ENCODE measurements at regions not wholly inside any gene's neighbourhood (a gene's known extent, or its start where the extent isn't known, plus 50 kb on each side); places are given as distances from the start of the nearest gene placed in this dataset.
"Not testable (repeated sequence)": the region's sequence is repeated elsewhere in the genome, so short reads cannot be mapped to it uniquely, and the experiment has no call there.

DNA sequence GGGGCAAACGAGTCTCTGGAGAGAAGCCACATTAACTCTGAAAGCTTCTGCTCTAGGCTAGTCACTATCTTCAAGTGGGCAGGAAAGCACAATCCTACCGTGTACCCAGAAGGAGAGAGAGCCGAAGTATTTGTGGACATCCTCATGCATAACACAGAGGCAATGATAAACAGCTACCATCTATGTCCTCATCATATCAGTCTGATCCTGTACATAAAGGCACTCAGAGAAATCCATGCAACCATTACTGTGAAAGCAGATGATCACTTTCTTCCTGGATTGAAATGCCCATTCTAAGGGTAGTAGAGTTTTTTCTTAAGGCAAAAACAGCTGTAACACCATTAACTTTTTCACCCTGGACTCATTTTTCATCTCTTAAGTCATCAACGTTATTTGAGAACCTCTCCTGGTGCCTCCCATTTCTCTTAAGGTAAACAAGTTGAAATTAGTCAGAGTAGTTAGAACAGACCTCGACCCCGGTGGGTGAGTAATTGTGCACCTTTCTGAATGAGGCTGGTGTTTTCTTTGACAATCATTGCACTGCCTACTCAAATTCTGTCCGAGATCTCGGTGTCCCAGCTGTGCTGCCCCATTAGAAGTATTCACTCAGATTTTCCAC lies 327.4 kb downstream of the SHQ1 start:
- Mint-ChIP-seq H3K27me3 (no peaks in the 10 kb centered on the region), H3K4me3 (no peak overlapping the region), H3K9me3 (no peaks in the 10 kb centered on the region), H3K36me3 (no peaks in the 10 kb centered on the region), H3K4me1 (peaks cover 26% of the 10 kb centered on the region), H3K27ac (no peak overlapping the region)
- no peak for DNase-seq
- CTCF ChIA-PET: interaction anchor here (0.6 to 0.9 kb wide), 2 partner anchors 26 to 322 kb away, joined by 3 read pairs; no protein-coding TSS in a partner anchor

DNA sequence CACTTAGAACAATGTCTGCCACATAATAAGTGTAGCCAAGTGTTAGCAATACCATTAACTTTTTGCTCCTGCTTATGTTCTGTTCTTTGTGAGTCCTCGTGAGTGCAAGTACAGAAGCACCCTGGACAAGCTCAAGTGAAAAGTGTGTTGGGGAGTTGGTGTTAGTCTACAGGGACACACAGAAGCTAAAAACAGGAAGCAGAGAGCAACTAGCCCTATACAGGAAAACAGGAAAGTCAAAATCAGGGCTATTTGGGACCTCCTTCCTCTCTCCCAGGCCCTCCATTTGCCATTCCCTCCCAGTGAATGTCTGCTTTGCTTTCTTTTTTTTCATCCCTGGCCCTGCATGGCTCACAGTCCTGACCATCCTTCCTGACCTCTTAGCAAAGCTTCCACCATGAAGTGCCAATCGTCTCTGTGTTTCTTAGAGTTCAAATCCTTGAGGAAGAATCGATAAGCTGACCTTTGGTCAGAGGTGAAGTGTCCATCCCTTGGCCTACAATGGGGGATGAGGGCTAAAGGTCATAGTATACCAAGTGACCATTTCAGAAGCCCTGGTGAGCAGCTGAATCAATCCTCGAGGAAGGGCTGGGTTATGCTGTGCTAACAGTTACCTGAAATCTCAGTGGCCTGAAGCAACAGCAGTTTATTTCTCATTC lies 328.2 kb downstream of the SHQ1 start:
- no peak overlapping the region for H3K27ac Mint-ChIP-seq
- H3K27me3 Mint-ChIP-seq: no peaks in the 10 kb centered on the region
- no peaks in the 10 kb centered on the region for H3K36me3 Mint-ChIP-seq
- DNase-seq: no peak
- H3K4me1 Mint-ChIP-seq: peaks cover 26% of the 10 kb centered on the region
- CTCF ChIA-PET: interaction anchor here (0.9 kb wide), 1 partner anchor 25 kb away, joined by 3 read pairs; no protein-coding TSS in a partner anchor
- H3K4me3 Mint-ChIP-seq: no peak overlapping the region
- H3K9me3 Mint-ChIP-seq: no peaks in the 10 kb centered on the region

- CTCF ChIA-PET: no interaction called here
Measured at GRCh38 chr3:72517921-72518424, 330.3 kb downstream of the SHQ1 start.

GRCh38 chr3:72517336-72517735 lies 330.9 kb downstream of the SHQ1 start:
- H3K4me1 Mint-ChIP-seq: peaks cover 12% of the 10 kb centered on the region
- no peaks in the 10 kb centered on the region for H3K9me3 Mint-ChIP-seq
- no peaks in the 10 kb centered on the region for H3K36me3 Mint-ChIP-seq
- no peak overlapping the region for H3K4me3 Mint-ChIP-seq
- DNase-seq: no peak
- no peaks in the 10 kb centered on the region for H3K27me3 Mint-ChIP-seq
- CTCF ChIA-PET: no interaction called here
- no peak overlapping the region for H3K27ac Mint-ChIP-seq

More at GRCh38 chr3:72517921-72518424, 330.3 kb downstream of the SHQ1 start:
- no peak overlapping the region for H3K27ac Mint-ChIP-seq
- no peaks in the 10 kb centered on the region for H3K9me3 Mint-ChIP-seq
- H3K4me3 Mint-ChIP-seq: no peak overlapping the region
- peaks cover 15% of the 10 kb centered on the region for H3K4me1 Mint-ChIP-seq
- no peak for DNase-seq
- no peaks in the 10 kb centered on the region for H3K27me3 Mint-ChIP-seq
- H3K36me3 Mint-ChIP-seq: no peaks in the 10 kb centered on the region

GRCh38 chr3:72516361-72516760 lies 331.9 kb downstream of the SHQ1 start:
- H3K27me3 Mint-ChIP-seq: no peaks in the 10 kb centered on the region
- no peak for DNase-seq
- no peak overlapping the region for H3K27ac Mint-ChIP-seq
- H3K36me3 Mint-ChIP-seq: no peaks in the 10 kb centered on the region
- H3K4me1 Mint-ChIP-seq: peaks cover 12% of the 10 kb centered on the region
- CTCF ChIA-PET: no interaction called here
- no peak overlapping the region for H3K4me3 Mint-ChIP-seq
- H3K9me3 Mint-ChIP-seq: no peaks in the 10 kb centered on the region

DNA sequence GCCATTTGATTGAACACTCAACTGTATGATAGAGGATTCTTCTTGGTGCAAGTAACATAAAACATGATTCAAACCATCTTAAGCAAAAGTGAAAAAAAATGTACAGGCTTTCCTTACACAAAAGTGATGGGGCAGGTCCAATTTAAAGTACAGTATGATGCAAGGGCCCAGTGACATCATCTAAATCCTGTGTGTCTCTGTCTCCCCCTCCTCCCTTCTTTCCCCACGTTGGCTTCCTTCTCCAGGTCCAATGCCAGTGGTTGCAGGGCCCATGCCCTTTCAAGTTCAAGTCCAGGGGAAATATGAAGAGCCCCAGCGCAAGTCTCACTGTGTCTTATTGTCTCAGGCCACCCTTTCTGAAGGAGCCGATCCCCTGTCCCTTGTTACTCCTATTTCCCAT lies 332.3 kb downstream of the SHQ1 start:
- no peaks in the 10 kb centered on the region for H3K36me3 Mint-ChIP-seq
- H3K9me3 Mint-ChIP-seq: no peaks in the 10 kb centered on the region
- peaks cover 9% of the 10 kb centered on the region for H3K4me1 Mint-ChIP-seq
- H3K27ac Mint-ChIP-seq: no peak overlapping the region
- CTCF ChIA-PET: no interaction called here
- no peaks in the 10 kb centered on the region for H3K27me3 Mint-ChIP-seq
- no peak for DNase-seq
- no peak overlapping the region for H3K4me3 Mint-ChIP-seq

DNA sequence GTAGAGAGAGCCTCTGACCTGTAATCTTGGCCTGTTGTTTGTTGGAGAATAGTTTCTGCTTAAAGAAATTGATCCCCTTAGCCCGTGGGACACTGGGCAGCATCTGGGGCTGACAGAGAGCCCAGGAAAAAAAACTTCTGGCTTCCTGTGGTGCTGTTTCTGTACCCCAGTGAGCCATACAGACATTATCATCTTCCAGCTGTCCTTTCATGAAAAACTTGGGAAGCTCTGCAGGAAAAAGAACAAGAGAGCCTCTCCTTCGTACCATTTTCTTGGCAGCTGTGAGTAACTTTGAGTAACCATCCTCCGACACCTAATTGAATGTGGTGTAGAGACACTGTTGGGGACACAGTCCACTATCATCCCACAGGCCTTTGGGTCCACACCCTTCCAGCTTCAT lies 333.0 kb downstream of the SHQ1 start:
- no peak overlapping the region for H3K4me3 Mint-ChIP-seq
- H3K9me3 Mint-ChIP-seq: no peaks in the 10 kb centered on the region
- DNase-seq: no peak
- no peaks in the 10 kb centered on the region for H3K27me3 Mint-ChIP-seq
- H3K4me1 Mint-ChIP-seq: peaks cover 2% of the 10 kb centered on the region
- H3K36me3 Mint-ChIP-seq: no peaks in the 10 kb centered on the region
- H3K27ac Mint-ChIP-seq: no peak overlapping the region
- CTCF ChIA-PET: no interaction called here

- H3K4me1 Mint-ChIP-seq: no peaks in the 10 kb centered on the region
- peaks cover 9% of the 10 kb centered on the region for H3K27me3 Mint-ChIP-seq
- no peak overlapping the region for H3K27ac Mint-ChIP-seq
- CTCF ChIA-PET: interaction anchor here (1.0 kb wide), 1 partner anchor 780 kb away, joined by 3 read pairs; no protein-coding TSS in a partner anchor
- DNase-seq: no peak
- H3K4me3 Mint-ChIP-seq: no peak overlapping the region
- H3K9me3 Mint-ChIP-seq: no peaks in the 10 kb centered on the region
- no peaks in the 10 kb centered on the region for H3K36me3 Mint-ChIP-seq
Measured at GRCh38 chr3:72510247-72510646, 338.0 kb downstream of the SHQ1 start.

- CTCF ChIA-PET: no interaction called here
- H3K9me3 Mint-ChIP-seq: peaks cover 2% of the 10 kb centered on the region
- H3K36me3 Mint-ChIP-seq: no peaks in the 10 kb centered on the region
- no peak for DNase-seq
- no peak overlapping the region for H3K4me3 Mint-ChIP-seq
- no peaks in the 10 kb centered on the region for H3K4me1 Mint-ChIP-seq
- H3K27ac Mint-ChIP-seq: no peak overlapping the region
- H3K27me3 Mint-ChIP-seq: peaks cover 9% of the 10 kb centered on the region
Measured at GRCh38 chr3:72505539-72506405, 342.5 kb downstream of the SHQ1 start.

DNA sequence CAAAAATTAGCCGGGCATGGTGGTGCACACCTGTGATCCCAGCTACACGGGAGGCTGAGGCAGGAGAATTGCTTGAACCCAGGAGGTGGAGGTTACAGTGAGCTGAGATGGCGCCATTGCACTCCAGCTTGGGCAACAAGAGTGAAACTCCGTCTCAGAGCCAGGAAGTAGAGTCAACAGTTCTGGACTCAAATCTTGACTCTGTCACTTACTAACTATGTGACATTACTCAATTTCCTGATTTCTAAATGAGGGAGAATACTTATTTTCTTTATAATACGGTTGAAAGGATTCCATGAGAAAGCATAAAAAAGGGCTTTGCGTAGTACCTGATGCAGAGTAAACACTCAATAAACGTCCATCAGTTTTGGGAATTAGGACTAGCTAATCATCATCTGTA lies 350.7 kb downstream of the SHQ1 start:
- DNase-seq, H3K9me3 Mint-ChIP-seq, H3K27me3 Mint-ChIP-seq, H3K4me3 Mint-ChIP-seq, CTCF ChIA-PET, H3K27ac Mint-ChIP-seq, H3K4me1 Mint-ChIP-seq, H3K36me3 Mint-ChIP-seq: not testable (repeated sequence)

- no peak for DNase-seq
- Mint-ChIP-seq H3K36me3 (peaks cover 2% of the 10 kb centered on the region), H3K9me3 (peaks cover 3% of the 10 kb centered on the region), H3K4me3 (no peak overlapping the region), H3K27ac (peak overlapping the region; percentile 5), H3K4me1 (peaks cover 4% of the 10 kb centered on the region), H3K27me3 (no peaks in the 10 kb centered on the region)
- CTCF ChIA-PET: no interaction called here
Measured at GRCh38 chr3:72496051-72496670, 352.1 kb downstream of the SHQ1 start.

DNA sequence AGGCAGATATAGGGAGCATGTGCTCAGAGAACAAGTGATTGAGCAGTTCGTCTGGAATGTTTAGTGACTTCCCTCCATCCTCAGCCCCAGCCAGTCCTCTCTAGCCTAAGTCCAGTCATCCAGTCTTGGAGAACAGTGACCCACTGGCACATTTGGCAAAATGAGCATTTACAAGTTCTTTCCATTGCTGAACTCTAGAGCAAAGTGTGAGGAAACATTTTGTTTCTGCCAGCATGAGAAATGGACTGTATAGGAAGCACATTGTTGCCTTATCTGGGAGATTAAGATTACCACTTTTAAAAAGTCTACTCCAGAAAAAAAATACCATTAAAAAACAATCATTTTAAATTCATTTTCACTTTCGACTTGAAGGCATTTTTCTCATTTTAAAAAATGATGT lies 353.6 kb downstream of the SHQ1 start:
- no peaks in the 10 kb centered on the region for H3K27me3 Mint-ChIP-seq
- CTCF ChIA-PET: interaction anchor here (1.1 kb wide), 1 partner anchor 26 kb away, joined by 3 read pairs; no protein-coding TSS in a partner anchor
- H3K36me3 Mint-ChIP-seq: peaks cover 2% of the 10 kb centered on the region
- H3K9me3 Mint-ChIP-seq: peaks cover 3% of the 10 kb centered on the region
- no peak overlapping the region for H3K27ac Mint-ChIP-seq
- peaks cover 4% of the 10 kb centered on the region for H3K4me1 Mint-ChIP-seq
- H3K4me3 Mint-ChIP-seq: no peak overlapping the region
- no peak for DNase-seq

- no peaks in the 10 kb centered on the region for H3K27me3 Mint-ChIP-seq
- no peak for DNase-seq
- peaks cover 2% of the 10 kb centered on the region for H3K36me3 Mint-ChIP-seq
- H3K27ac Mint-ChIP-seq: no peak overlapping the region
- CTCF ChIA-PET: interaction anchor here (0.8 kb wide), 1 partner anchor 562 kb away, joined by 3 read pairs; no protein-coding TSS in a partner anchor
- H3K4me3 Mint-ChIP-seq: no peak overlapping the region
- H3K9me3 Mint-ChIP-seq: peaks cover 3% of the 10 kb centered on the region
- peaks cover 4% of the 10 kb centered on the region for H3K4me1 Mint-ChIP-seq
Measured at GRCh38 chr3:72494130-72494529, 354.1 kb downstream of the SHQ1 start.

DNA sequence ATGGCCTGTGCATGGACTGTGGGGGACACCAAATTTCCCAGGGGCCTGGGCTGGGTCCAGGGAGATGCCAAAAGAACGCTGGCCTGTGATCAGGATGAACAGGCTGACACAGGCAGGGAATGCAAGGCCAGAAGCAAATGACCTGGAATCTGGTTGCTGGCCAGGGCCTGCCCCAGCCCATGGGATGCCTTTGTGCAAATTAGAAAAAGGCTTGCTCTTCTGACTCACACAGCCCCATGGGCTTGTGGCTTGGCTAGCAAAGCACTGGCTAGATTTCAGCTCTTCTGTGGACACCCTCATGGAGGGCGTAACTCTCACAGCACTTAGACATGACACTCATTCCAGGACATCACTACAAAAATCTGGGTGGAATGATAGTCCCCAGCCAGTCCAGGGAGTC lies 356.0 kb downstream of the SHQ1 start:
- H3K27ac Mint-ChIP-seq: no peak overlapping the region
- peaks cover 2% of the 10 kb centered on the region for H3K36me3 Mint-ChIP-seq
- peaks cover 4% of the 10 kb centered on the region for H3K4me1 Mint-ChIP-seq
- peaks cover 3% of the 10 kb centered on the region for H3K9me3 Mint-ChIP-seq
- no peak overlapping the region for H3K4me3 Mint-ChIP-seq
- no peaks in the 10 kb centered on the region for H3K27me3 Mint-ChIP-seq
- DNase-seq: no peak
- CTCF ChIA-PET: no interaction called here

Measured in activated naive CD4-positive, alpha-beta T cell treated with anti-CD3 and anti-CD28 coated beads, Interleukin-2, amount 10 ng/mL, durations not matched to agents 7 days and 5 days (primary cell).